BE2C (cell line): ENCODE measurements at regions not wholly inside any gene's neighbourhood (a gene's known extent, or its start where the extent isn't known, plus 50 kb on each side); places are given as distances from the start of the nearest gene placed in this dataset.

Experiments
- DNase-seq: peaks from one replicate; pipeline ENCODE4 v3.0.0-alpha.2; 2020
- H3K27me3 ChIP-seq: fragments of 250-450 bp; sonication (Bioruptor Pico); 2 replicates; pipeline ENCODE4 v1.5.1; 2020; ENCODE audit warnings: mild to moderate bottlenecking
- H3K36me3 ChIP-seq: fragments of 250-450 bp; sonication (Bioruptor Pico); 2 replicates; pipeline ENCODE4 v1.5.1; 2020; ENCODE audit warnings: mild to moderate bottlenecking
- H3K4me1 ChIP-seq: fragments of 250-450 bp; sonication (Bioruptor Pico); 2 replicates; pipeline ENCODE4 v1.5.1; 2020
- H3K4me3 ChIP-seq: 2 replicates; pipeline ENCODE4 v1.5.1; 2011; ENCODE audit warnings: low read depth, low read length
- H3K9me3 ChIP-seq: fragments of 250-450 bp; sonication (Bioruptor Pico); 2 replicates; pipeline ENCODE4 v1.5.1; 2020
- CTCF ChIP-seq: IDR thresholded peaks from 2 replicates; pipeline ENCODE4 v1.5.1; 2012; ENCODE audit warnings: mild to moderate bottlenecking, low read depth, low read length

DNA sequence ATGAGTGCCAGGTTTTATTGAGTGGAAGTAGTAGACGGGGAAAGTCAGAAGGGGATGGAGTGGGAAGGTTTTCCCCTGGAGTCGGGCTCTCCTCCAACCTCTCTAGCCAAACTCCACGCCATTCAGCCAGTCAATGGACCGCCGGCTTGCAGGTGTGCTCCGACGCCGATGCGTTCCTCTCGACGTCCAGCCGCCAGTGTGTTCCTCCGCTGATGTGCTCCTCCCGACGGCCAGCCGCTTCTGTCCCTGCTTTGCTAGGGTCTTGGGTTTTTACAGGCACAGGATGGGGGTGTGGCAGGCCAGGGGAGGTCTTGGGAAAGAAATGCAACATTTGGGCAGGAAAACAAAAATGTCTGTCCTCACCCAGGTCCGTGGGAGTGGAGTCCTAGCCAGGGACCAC lies 94.3 kb upstream of the TEX51 start:
- Histone ChIP-seq H3K4me3 (no peak overlapping the region), H3K27me3 (no peaks in the 10 kb centered on the region), H3K36me3 (no peaks in the 10 kb centered on the region), H3K4me1 (no peaks in the 10 kb centered on the region), H3K9me3 (no peaks in the 10 kb centered on the region)
- no peak for DNase-seq
- no peak for TF ChIP-seq CTCF

- no peaks in the 10 kb centered on the region for H3K4me1 ChIP-seq
- no peak overlapping the region for H3K4me3 ChIP-seq
- DNase-seq, result no peak
- H3K9me3 ChIP-seq, result no peaks in the 10 kb centered on the region
- TF ChIP-seq CTCF, result no peak
- no peaks in the 10 kb centered on the region for H3K27me3 ChIP-seq
- no peaks in the 10 kb centered on the region for H3K36me3 ChIP-seq
Observed at GRCh38 chr2:126808929-126809328, 89.8 kb upstream of the TEX51 start.

GRCh38 chr2:126809340-126809739 lies 89.3 kb upstream of the TEX51 start:
- Histone ChIP-seq H3K27me3 (no peaks in the 10 kb centered on the region), H3K9me3 (no peaks in the 10 kb centered on the region), H3K4me1 (no peaks in the 10 kb centered on the region), H3K4me3 (no peak overlapping the region), H3K36me3 (no peaks in the 10 kb centered on the region)
- no peak for DNase-seq
- TF ChIP-seq CTCF, result no peak

DNA sequence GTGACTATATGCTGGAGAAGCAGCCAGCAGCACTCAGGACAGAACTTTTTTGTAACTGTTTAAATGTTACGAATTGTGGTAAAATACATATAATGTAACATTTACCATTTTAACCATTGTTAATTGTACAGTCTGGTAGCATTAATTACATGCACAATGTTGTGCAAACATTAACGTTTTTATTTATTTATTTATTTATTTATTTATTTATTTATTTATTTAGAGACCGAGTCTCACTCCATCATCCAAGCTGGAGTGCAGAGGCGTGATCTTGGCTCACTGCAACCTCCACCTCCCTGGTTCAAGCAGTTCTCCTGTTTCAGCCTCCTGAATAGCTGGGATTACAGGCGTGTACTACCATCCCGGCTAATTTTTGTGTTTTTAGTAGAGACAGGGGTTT lies 88.7 kb upstream of the TEX51 start:
- DNase-seq, result no peak
- H3K4me1 ChIP-seq, result no peaks in the 10 kb centered on the region
- no peaks in the 10 kb centered on the region for H3K27me3 ChIP-seq
- H3K4me3 ChIP-seq, result no peak overlapping the region
- no peak for TF ChIP-seq CTCF
- H3K36me3 ChIP-seq, result no peaks in the 10 kb centered on the region
- no peaks in the 10 kb centered on the region for H3K9me3 ChIP-seq

DNA sequence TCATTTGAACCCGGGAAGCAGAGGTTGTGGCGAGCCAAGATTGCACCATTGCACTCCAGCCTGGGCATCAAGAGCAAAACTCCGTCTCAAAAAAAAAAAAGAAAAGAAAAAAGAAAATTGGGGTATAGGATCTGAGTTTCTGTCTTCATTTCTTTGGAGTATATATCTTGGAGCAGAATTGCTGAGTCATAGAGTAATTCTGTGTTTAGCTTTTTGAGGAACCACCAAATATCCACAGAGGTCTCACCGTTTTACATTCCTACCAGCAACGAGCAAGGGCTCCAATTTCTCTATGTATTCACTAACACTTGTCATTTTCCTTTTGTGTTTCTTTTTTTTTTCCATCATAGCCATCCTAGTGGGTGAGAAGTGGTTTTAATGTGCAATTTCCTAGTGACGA lies 87.6 kb upstream of the TEX51 start:
- DNase-seq, result no peak
- Histone ChIP-seq H3K9me3 (no peaks in the 10 kb centered on the region), H3K4me1 (no peaks in the 10 kb centered on the region), H3K4me3 (no peak overlapping the region), H3K27me3 (no peaks in the 10 kb centered on the region), H3K36me3 (no peaks in the 10 kb centered on the region)
- no peak for TF ChIP-seq CTCF

DNA sequence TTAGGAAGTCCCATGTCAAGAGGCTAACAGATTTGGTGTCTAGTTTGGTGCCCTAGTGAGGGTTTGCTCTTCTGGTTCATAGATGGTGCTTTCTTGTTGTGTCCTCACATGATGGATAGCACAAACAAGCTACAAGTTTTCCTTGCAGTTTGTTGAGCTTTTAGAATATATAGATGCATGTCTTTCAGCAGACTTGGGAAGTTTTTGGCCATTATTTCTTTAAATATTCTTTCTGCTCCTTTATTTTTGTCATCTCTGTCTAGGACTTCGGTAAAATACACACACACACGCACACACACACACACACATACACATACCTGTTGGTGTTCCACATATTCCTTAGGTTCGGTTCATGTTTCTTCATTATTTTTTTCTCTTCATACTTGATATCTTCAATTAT lies 81.5 kb upstream of the TEX51 start:
- no peak for TF ChIP-seq CTCF
- H3K9me3 ChIP-seq, result no peaks in the 10 kb centered on the region
- H3K36me3 ChIP-seq, result no peaks in the 10 kb centered on the region
- DNase-seq, result no peak
- H3K4me3 ChIP-seq, result no peak overlapping the region
- H3K4me1 ChIP-seq, result no peaks in the 10 kb centered on the region
- no peaks in the 10 kb centered on the region for H3K27me3 ChIP-seq
